Endothelial cell of umbilical vein (primary cell): ENCODE measurements at regions not wholly inside any gene's neighbourhood (a gene's known extent, or its start where the extent isn't known, plus 50 kb on each side); places are given as distances from the start of the nearest gene placed in this dataset.

Experiments used
- BruUV-seq: library from RNA; stranded (reverse); fragments of 400-500 nt; replicated peaks from 2 replicates; lab custom pipeline; 2021; lab: Mats Ljungman, UMichigan
- CTCF ChIA-PET: fragments of 300-600, 350-600 bp; sonication (Branson Sonifier 250); formaldehyde crosslinking; loops from one replicate; lab custom pipeline; 2021; ENCODE audit warnings: antibody characterized with exemption, inconsistent platforms; lab: Charles Lee
- POLR2A ChIA-PET: fragments of 300-600, 350-600 bp; sonication (Branson Sonifier 250); formaldehyde crosslinking; loops from one replicate; lab custom pipeline; 2021; ENCODE audit warnings: antibody characterized with exemption, inconsistent platforms; lab: Charles Lee
- DNase-seq: peaks from one replicate; pipeline ENCODE4 v3.0.0-alpha.2; 2011; ENCODE audit warnings: low read depth, low spot score
- FAIRE-seq: peaks from 2 replicates; lab custom pipeline; 2011; peaks lifted over from hg19 to GRCh38; lab: Jason Lieb, UNC
- H2AFZ ChIP-seq: 2 replicates; pipeline ENCODE4 v1.6.0; 2012; ENCODE audit warnings: low read depth, low read length, control low read depth, inconsistent platforms
- H3K27ac ChIP-seq: 2 replicates; pipeline ENCODE4 v1.5.1; 2011; ENCODE audit warnings: low read depth, mild to moderate bottlenecking, control low read depth, low read length, moderate library complexity; ENCODE audit not compliant: insufficient read depth
- H3K27me3 ChIP-seq, 2 experiments: 2 replicates each; pipeline versions ENCODE4 v1.6.0 to v1.6.1; 2011; ENCODE audit warnings: low read length in 2 of 2, mixed read lengths in 1 of 2; ENCODE audit not compliant: control insufficient read depth in 2 of 2, insufficient read depth in 2 of 2
- H3K36me3 ChIP-seq, 2 experiments: 2 replicates in 1 of 2; 3 replicates in 1 of 2; pipeline ENCODE4 v1.5.1; 2011; ENCODE audit warnings: low read length in 2 of 2, mild to moderate bottlenecking in 1 of 2, moderate library complexity in 1 of 2; ENCODE audit not compliant: control insufficient read depth in 2 of 2, insufficient read depth in 2 of 2; ENCODE audit errors: extremely low read depth in 1 of 2
- H3K4me1 ChIP-seq: 3 replicates; pipeline ENCODE4 v1.5.1; 2011; ENCODE audit warnings: mild to moderate bottlenecking, low read length; ENCODE audit not compliant: control insufficient read depth, insufficient read depth; ENCODE audit errors: extremely low read depth
- H3K4me2 ChIP-seq: 2 replicates; pipeline ENCODE4 v1.6.1; 2011; ENCODE audit warnings: low read length, control low read depth, mixed read lengths; ENCODE audit not compliant: insufficient read depth
- H3K4me3 ChIP-seq, 3 experiments: fragments of 200-600 bp in 1 of 3; sonication (generic), shearing (Covaris generic) in 1 of 3; replicated peaks in 1 of 3; 2 replicates each; pipeline ENCODE4 v1.5.1; 2011 to 2016; ENCODE audit warnings: control low read depth in 3 of 3, low read length in 3 of 3, mild to moderate bottlenecking in 2 of 3, inconsistent platforms in 1 of 3, low read depth in 1 of 3, moderate library complexity in 1 of 3; ENCODE audit not compliant: insufficient read depth in 1 of 3
- H3K79me2 ChIP-seq: 2 replicates; pipeline ENCODE4 v1.6.0; 2012; ENCODE audit warnings: low read length, inconsistent platforms; ENCODE audit not compliant: control insufficient read depth, insufficient read depth
- H3K9ac ChIP-seq: replicated peaks from 2 replicates; pipeline ENCODE3; 2011; ENCODE audit warnings: low read length, control low read depth; ENCODE audit not compliant: insufficient read depth; ENCODE audit errors: extremely low read depth
- H3K9me1 ChIP-seq: replicated peaks from 3 replicates; pipeline ENCODE4 v1.6.0; 2011; ENCODE audit warnings: mild to moderate bottlenecking, low read length; ENCODE audit not compliant: control insufficient read depth, insufficient read depth; ENCODE audit errors: extremely low read depth
- H3K9me3 ChIP-seq: replicated peaks from 2 replicates; pipeline ENCODE4 v1.5.1; 2012; ENCODE audit warnings: low read length, inconsistent platforms; ENCODE audit not compliant: control insufficient read depth, insufficient read depth
- H4K20me1 ChIP-seq: replicated peaks from 2 replicates; pipeline ENCODE3; 2011; ENCODE audit warnings: mild to moderate bottlenecking, low read length; ENCODE audit not compliant: control insufficient read depth, insufficient read depth; ENCODE audit errors: extremely low read depth
- CTCF ChIP-seq, 2 donors: IDR thresholded peaks; 1 replicate in 1 of 2; 2 replicates in 1 of 2; pipeline ENCODE4 v1.5.1; 2011; ENCODE audit warnings: low read length in 2 of 2, mild to moderate bottlenecking in 2 of 2, moderate library complexity in 2 of 2, control low read depth in 1 of 2, inconsistent platforms in 1 of 2, low read depth in 1 of 2; ENCODE audit not compliant: insufficient read depth in 1 of 2; ENCODE audit errors: extremely low read depth in 1 of 2
- EZH2 ChIP-seq: IDR thresholded peaks from 2 replicates; pipeline ENCODE4 v1.6.1; 2012; ENCODE audit warnings: borderline replicate concordance, low read depth, mild to moderate bottlenecking, moderate library complexity, low read length, inconsistent platforms; ENCODE audit not compliant: severe bottlenecking
- FOS ChIP-seq: IDR thresholded peaks from 2 replicates; pipeline ENCODE4 v1.6.1; 2011; ENCODE audit warnings: mild to moderate bottlenecking, low read length, moderate library complexity, borderline replicate concordance; ENCODE audit not compliant: insufficient read depth
- GATA2 ChIP-seq: IDR thresholded peaks from 2 replicates; pipeline ENCODE4 v1.7.0; 2011; ENCODE audit warnings: low read depth, mild to moderate bottlenecking, moderate library complexity, mixed read lengths, low read length; ENCODE audit not compliant: insufficient read length, insufficient read depth
- JUN ChIP-seq: IDR thresholded peaks from 2 replicates; pipeline ENCODE4 v1.6.1; 2011; ENCODE audit warnings: borderline replicate concordance, low read depth; ENCODE audit not compliant: insufficient read length, insufficient read depth
- MAX ChIP-seq: IDR thresholded peaks from 2 replicates; pipeline ENCODE4 v1.6.1; 2011; ENCODE audit not compliant: insufficient read depth, insufficient read length
- MYC ChIP-seq: IDR thresholded peaks from one replicate; pipeline ENCODE4 v1.6.1; 2011; ENCODE audit warnings: mild to moderate bottlenecking, low read depth, low read length
- POLR2A ChIP-seq: IDR thresholded peaks from 2 replicates; pipeline ENCODE4 v1.6.1; 2012; ENCODE audit warnings: low read depth, mild to moderate bottlenecking, control low read depth, low read length
- POLR2AphosphoS5 ChIP-seq: IDR thresholded peaks from 2 replicates; pipeline ENCODE4 v1.6.1; 2012; ENCODE audit warnings: low read depth, mild to moderate bottlenecking, control low read depth, low read length, moderate library complexity; ENCODE audit not compliant: insufficient read depth
- dilution Hi-C: fragments of 300-500 bp; cut with MboI; formaldehyde crosslinking; loops from one replicate; pipeline ENCODE4 v1.15.0; 2019; ENCODE audit warnings: low sequenced_read_pairs; ENCODE audit not compliant: extremely low pct_ligation_motif_present
- intact Hi-C: fragments of 100-400 bp; cut with micrococcal nuclease; formaldehyde crosslinking; loops from one replicate; pipeline ENCODE4 v1.10.0; 2022

- Histone ChIP-seq H3K36me3 (no peaks in the 10 kb centered on the region), H3K4me1 (no peaks in the 10 kb centered on the region), H3K4me2 (no peak overlapping the region), H4K20me1 (no peaks in the 10 kb centered on the region), H3K79me2 (no peaks in the 10 kb centered on the region), H3K9me1 (no peaks in the 10 kb centered on the region), H3K27me3 (no peaks in the 10 kb centered on the region), H3K9ac (no peak overlapping the region), H2AFZ (no peak overlapping the region), H3K27ac (no peak overlapping the region), H3K9me3 (no peaks in the 10 kb centered on the region), H3K4me3 (no peak overlapping the region)
- dilution Hi-C loops (no loop called here), intact Hi-C loops (no loop called here)
- no peak for TF ChIP-seq POLR2AphosphoS5
- no peak for TF ChIP-seq MYC
- TF ChIP-seq JUN = no peak
- no peak for TF ChIP-seq FOS
- TF ChIP-seq GATA2 = no peak
- no peak for TF ChIP-seq CTCF (IDR thresholded peaks at IDR 0.05; ENCODE audit: extremely low read depth in 1 of 2, insufficient read depth in 1 of 2, low read depth in 1 of 2, low read length in 2 of 2)
- TF ChIP-seq EZH2 = no peak
- no peak for TF ChIP-seq POLR2A
- TF ChIP-seq MAX = no peak
- CTCF ChIA-PET = no interaction called here
- DNase-seq = peak; percentile 66
- POLR2A ChIA-PET = no interaction called here
- FAIRE-seq = no peak
- BruUV-seq = no TSS peak
Measured at GRCh38 chr3:104190681-104191080, 1176.0 kb upstream of the ALCAM start.
